GM19025 (cell line): ENCODE measurements at regions not wholly inside any gene's neighbourhood (a gene's known extent, or its start where the extent isn't known, plus 50 kb on each side); places are given as distances from the start of the nearest gene placed in this dataset.
"Not testable (repeated sequence)": the region's sequence is repeated elsewhere in the genome, so short reads cannot be mapped to it uniquely, and the experiment has no call there.

Experiments used
- ATAC-seq: cut with Tn5 transposase; IDR thresholded peaks from one replicate; pipeline ENCODE4 v1.9.1; 2021; ENCODE audit warnings: mild to moderate bottlenecking, low read depth, moderate library complexity; ENCODE audit not compliant: unreplicated experiment

- ATAC-seq: no peak
Observed at GRCh38 chr1:233787599-233787998, 116.9 kb upstream of the SLC35F3 start.

- ATAC-seq: no peak
Observed at GRCh38 chr1:233788687-233789086, 115.8 kb upstream of the SLC35F3 start.

GRCh38 chr1:233790121-233790520, 114.4 kb upstream of the SLC35F3 start:
- no peak for ATAC-seq

DNA sequence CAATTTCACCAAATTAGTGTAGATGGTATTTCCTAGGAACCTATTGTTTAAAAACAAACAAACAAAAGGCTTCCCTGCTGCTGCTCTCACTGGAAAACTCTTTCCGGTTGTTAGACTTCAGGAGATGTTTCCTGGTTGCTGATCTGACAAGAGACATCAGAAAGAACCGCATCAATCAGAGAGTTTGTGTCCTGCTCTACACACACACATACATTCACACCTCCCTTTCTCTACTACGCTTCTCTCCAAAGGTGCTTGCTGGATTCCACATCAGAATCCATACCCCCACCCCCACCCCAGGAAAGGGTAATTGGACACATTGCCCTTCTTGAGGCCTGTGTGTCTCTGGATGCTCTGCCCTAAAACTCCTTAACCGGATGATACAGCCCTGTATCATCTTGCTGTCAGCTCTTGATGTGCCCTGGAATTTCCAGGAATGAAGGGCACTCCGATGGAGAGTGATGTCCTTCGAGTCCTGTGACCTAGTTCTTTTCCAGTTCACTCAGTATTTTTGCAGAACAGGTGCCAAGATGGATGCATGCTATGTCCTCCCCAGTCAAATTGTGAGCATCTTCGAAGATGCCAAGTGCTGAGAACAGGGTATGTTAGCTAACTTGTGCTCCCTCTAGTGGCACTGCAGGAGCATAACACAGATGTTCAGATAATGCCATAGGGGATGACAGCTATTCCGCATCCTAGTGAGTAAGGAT, 113.7 kb upstream of the SLC35F3 start:
- ATAC-seq: peak; percentile 91

DNA sequence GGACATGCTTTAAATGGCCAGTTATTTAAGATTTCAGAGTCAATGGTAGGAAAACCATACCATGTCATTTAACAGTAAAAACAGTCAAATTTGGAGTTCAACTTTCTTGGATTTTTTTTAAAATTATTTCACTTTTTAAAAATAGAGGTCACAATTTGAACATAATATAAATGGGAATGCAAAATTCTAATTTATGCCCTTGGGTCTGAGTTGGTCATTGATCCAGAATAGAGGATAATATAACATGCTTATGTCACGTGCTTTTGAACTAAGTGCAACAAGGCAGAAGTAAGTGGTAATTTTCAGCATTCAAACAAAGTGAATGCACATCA, 113.1 kb upstream of the SLC35F3 start:
- no peak for ATAC-seq

GRCh38 chr1:233791721-233792120, 112.8 kb upstream of the SLC35F3 start:
- ATAC-seq: no peak

DNA sequence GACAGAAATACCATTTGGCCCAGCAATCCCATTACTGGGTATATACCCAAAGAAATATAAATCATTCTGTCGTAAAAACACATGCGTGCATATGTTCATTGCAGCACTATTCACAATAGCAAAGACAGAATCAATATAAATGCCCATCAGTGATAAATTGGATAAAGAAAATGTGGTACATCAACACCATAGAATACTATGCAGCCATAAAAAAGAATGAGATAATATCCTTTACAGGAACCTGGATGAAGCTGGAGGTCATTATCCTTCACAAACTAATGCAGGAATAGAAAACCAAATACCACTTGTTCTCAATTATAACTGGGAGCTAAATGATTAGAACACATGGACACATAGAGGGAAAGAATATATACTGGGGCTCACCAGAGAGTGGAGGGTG, 109.6 kb upstream of the SLC35F3 start:
- no peak for ATAC-seq

- no peak for ATAC-seq
Observed at GRCh38 chr1:233796146-233796783, 108.2 kb upstream of the SLC35F3 start.

DNA sequence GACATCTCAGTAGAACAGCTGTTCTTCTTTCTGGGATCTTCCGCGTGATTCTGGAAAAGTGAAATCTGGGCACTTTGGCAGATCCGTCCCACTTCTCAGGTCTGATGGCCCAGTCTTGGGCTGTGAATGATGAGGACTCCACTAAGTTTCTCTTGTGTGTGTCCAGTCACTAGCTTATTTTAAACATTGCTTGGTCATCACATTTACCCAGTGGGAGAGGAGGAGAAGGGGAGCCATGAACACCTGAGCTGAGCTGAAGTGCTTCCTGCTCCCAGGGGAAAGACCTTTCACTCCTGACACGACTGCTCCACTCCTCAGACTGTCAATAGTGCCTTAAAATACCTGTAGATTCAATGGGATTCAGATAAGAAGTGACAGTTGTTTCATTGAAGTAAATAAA, 101.9 kb upstream of the SLC35F3 start:
- ATAC-seq: no peak

- ATAC-seq: no peak
Observed at GRCh38 chr1:233805786-233806185, 98.7 kb upstream of the SLC35F3 start.

- no peak for ATAC-seq
Observed at GRCh38 chr1:233815357-233815756, 89.1 kb upstream of the SLC35F3 start.

GRCh38 chr1:233815865-233816264, 88.6 kb upstream of the SLC35F3 start:
- ATAC-seq: no peak

- no peak for ATAC-seq
Observed at GRCh38 chr1:233816348-233816747, 88.1 kb upstream of the SLC35F3 start.

DNA sequence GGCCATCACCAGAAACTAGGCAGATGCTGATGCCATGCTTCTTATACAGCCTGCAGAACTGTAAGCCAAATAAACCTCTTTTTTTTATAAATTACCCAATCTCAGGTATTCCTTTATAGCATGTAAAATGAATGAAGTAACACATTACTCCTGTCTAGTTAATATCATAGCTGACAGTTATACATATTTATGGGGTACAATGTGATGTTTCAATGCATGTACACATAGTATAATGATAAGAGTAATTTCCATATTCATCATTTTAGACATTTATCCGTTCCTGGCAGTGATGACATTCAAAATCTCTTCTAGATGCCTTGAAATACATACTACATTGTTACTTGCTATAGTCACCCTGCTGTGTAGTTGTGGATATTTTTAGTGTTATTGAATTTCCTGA, 85.4 kb upstream of the SLC35F3 start:
- no peak for ATAC-seq

DNA sequence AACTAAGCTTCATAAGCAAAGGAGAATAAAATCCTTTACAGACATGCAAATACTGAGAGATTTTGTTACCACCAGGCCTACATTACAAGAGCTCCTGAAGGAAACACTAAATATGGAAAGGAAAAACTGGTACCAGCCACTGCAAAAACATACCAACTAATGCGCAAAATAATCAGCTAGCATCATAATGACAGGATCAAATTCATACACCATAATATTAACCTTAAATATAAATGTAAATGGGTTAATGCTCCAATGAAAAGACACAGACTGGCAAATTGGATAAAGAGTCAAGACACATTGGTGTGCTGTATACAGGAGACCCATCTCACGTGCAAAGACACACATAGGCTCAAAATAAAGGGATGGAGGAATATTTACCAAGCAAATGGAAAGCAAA, 80.3 kb upstream of the SLC35F3 start:
- ATAC-seq: not testable (repeated sequence)

DNA sequence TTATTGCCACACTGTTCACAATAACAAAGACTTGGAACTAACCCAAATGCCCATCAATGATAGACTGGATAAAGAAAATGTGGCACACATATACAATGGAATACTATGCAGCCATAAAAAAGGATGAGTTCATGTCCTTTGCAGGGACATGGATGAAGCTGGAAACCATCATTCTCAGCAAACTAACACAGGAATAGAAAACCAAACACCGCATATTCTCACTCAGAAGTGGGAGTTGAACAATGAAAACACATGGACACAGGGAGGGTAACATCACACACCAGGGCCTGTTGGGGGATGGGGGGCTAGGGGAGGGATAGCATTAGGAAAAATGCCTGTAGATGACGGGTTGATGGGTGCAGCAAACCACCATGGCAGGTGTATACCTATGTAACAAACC, 76.5 kb upstream of the SLC35F3 start:
- not testable (repeated sequence) for ATAC-seq

- ATAC-seq: no peak
Observed at GRCh38 chr1:233828480-233828879, 76.0 kb upstream of the SLC35F3 start.

- no peak for ATAC-seq
Observed at GRCh38 chr1:233834609-233835008, 69.9 kb upstream of the SLC35F3 start.

DNA sequence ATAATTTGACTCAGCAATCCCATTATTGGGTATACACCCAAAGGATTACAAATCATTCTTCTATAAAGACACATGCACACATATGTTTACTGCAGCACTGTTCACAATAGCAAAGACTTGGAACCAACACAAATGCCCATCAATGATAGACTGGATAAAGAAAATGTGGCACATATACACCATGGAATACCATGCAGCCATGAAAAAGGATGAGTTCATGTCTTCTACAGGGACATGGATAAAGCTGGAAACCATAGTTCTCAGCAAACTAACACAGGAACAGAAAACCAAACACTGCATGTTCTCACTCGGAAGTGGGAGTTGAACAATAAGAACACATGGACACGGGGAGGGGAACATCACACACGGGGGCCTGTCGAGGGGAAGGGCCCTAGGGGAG, 66.3 kb upstream of the SLC35F3 start:
- ATAC-seq: not testable (repeated sequence)

DNA sequence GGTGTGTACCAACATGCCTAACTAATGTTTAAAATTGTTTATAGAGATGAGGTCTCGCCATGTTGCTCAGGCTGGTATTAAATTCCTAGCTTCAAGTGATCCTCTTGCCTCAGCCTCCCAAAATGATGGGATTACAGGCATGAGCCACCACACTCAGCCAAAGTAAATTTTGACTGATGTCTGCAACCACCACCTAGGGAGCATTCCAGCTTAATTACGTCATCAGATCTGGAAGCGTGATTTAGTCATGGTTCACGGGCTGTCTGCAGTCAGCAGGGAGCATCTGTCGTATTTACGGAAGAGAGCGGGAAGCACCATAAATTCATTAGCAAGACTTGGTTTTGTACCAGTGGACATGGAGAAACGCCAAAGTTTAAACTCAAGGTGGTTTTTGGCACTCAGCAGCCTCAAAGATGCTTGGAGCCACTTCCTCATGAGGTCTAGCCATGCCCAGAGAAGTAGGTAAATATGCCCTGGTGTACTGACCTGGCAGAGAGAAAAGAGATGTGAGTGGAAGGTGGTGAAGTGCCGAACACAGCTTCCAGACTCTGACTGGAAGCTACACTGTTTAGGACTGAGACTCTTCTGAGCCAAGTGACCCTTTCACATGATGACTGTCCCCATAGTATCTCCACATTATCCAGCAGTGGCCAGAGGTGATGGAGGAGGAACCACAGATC, 60.8 kb upstream of the SLC35F3 start:
- ATAC-seq: no peak

DNA sequence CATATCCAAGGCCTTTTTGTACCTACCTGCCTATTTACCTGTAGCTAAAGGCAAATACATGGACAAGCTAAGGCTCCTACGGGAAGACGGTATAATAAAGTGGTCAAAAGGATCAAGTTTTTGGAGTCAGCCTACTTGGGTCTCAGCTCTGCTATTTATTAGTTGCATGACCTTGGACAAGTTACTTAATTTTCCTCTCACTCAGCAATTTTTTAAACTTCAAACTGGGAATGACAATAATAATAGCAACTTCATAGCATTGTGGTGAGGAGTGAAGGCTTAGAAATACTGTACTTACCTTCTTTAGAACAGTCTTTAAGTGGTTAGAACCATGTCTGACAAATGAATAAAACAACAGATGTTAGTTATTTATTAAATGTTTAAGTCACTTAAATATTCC, 60.2 kb upstream of the SLC35F3 start:
- ATAC-seq: no peak

GRCh38 chr1:233844692-233845091, 59.8 kb upstream of the SLC35F3 start:
- ATAC-seq: no peak
